Neural cell (in vitro differentiated cells): ENCODE measurements at regions not wholly inside any gene's neighbourhood (a gene's known extent, or its start where the extent isn't known, plus 50 kb on each side); places are given as distances from the start of the nearest gene placed in this dataset.

Source experiments
- H2AFZ ChIP-seq: fragments of 200-600, 300-800 bp; sonication (generic), shearing (Covaris generic); 2 replicates; pipeline ENCODE4 v1.6.0; 2014; ENCODE audit warnings: low read depth, mild to moderate bottlenecking, antibody characterized with exemption, low read length, moderate library complexity
- H3F3A ChIP-seq: fragments of 200-600 bp; shearing (Covaris generic); 2 replicates; pipeline ENCODE4 v1.6.1; 2016; ENCODE audit warnings: mild to moderate bottlenecking, moderate library complexity, mixed read lengths, antibody characterized with exemption, low read length; ENCODE audit not compliant: insufficient read depth, poor library complexity, severe bottlenecking
- H3K27ac ChIP-seq: fragments of 200-600, 300-800 bp; sonication (generic), shearing (Covaris generic); 2 replicates; pipeline ENCODE4 v1.5.1; 2014; ENCODE audit warnings: mild to moderate bottlenecking, low read length, moderate library complexity
- H3K27me3 ChIP-seq: fragments of 300-800, 200-600 bp; sonication (generic), shearing (Covaris generic); 2 replicates; pipeline ENCODE4 v1.6.0; 2014; ENCODE audit warnings: mild to moderate bottlenecking, low read depth, low read length, moderate library complexity; ENCODE audit not compliant: insufficient read depth
- H3K36me3 ChIP-seq: fragments of 300-800, 200-600 bp; sonication (generic), shearing (Covaris generic); 2 replicates; pipeline ENCODE4 v1.5.1; 2014; ENCODE audit warnings: mild to moderate bottlenecking, antibody characterized with exemption, low read length, moderate library complexity; ENCODE audit not compliant: insufficient read depth
- H3K4me2 ChIP-seq: fragments of 300-800, 200-600 bp; sonication (generic), shearing (Covaris generic); 2 replicates; pipeline ENCODE4 v1.6.0; 2014; ENCODE audit warnings: mild to moderate bottlenecking, low read length
- H3K4me3 ChIP-seq: fragments of 300-800, 200-600 bp; sonication (generic), shearing (Covaris generic); 2 replicates; pipeline ENCODE4 v1.5.1; 2014; ENCODE audit warnings: mild to moderate bottlenecking, low read length, moderate library complexity
- H3K79me2 ChIP-seq: fragments of 200-600 bp; shearing (Covaris generic); replicated peaks from 2 replicates; pipeline ENCODE4 v1.6.0; 2014; ENCODE audit warnings: mild to moderate bottlenecking, low read length, moderate library complexity; ENCODE audit not compliant: insufficient read depth
- H3K9ac ChIP-seq: fragments of 300-800, 200-600 bp; sonication (generic), shearing (Covaris generic); 2 replicates; pipeline ENCODE4 v1.6.1; 2016; ENCODE audit warnings: mild to moderate bottlenecking, low read length, mixed read lengths
- H3K9me2 ChIP-seq: fragments of 200-600 bp; shearing (Covaris generic); 2 replicates; pipeline ENCODE4 v1.6.1; 2016; ENCODE audit warnings: mild to moderate bottlenecking, low read length, mixed read lengths; ENCODE audit not compliant: insufficient read depth
- H3K9me3 ChIP-seq: fragments of 200-600, 300-800 bp; sonication (generic), shearing (Covaris generic); 2 replicates; pipeline ENCODE4 v1.6.1; 2016; ENCODE audit warnings: mild to moderate bottlenecking, mixed run types, low read length, moderate library complexity, mixed read lengths
- H4K20me1 ChIP-seq: fragments of 200-600 bp; shearing (Covaris generic); 2 replicates; pipeline ENCODE4 v1.6.1; 2016; ENCODE audit warnings: mild to moderate bottlenecking, mixed run types; ENCODE audit not compliant: insufficient read depth
- EP300 ChIP-seq: fragments of 450-650 bp; conservative IDR thresholded peaks from 2 replicates; pipeline ENCODE4 v1.6.1; 2014; ENCODE audit warnings: antibody characterized with exemption, mild to moderate bottlenecking, moderate library complexity; ENCODE audit not compliant: poor library complexity, severe bottlenecking
- EZH2 ChIP-seq: fragments of 200-600, 300-800 bp; shearing (Covaris generic), sonication (generic); IDR thresholded peaks from 2 replicates; pipeline ENCODE4 v1.6.1; 2014; ENCODE audit warnings: antibody characterized with exemption, low read length, borderline replicate concordance, mild to moderate bottlenecking; ENCODE audit not compliant: insufficient read depth, poor library complexity, severe bottlenecking
- MXI1 ChIP-seq: fragments of 450-650 bp; conservative IDR thresholded peaks from 2 replicates; pipeline ENCODE4 v1.6.1; 2014; ENCODE audit warnings: antibody characterized with exemption, mild to moderate bottlenecking; ENCODE audit not compliant: poor library complexity, severe bottlenecking
- POLR2AphosphoS5 ChIP-seq: IDR thresholded peaks from 2 replicates; pipeline ENCODE4 v1.6.1; 2012
- RAD21 ChIP-seq: fragments of 450-650 bp; conservative IDR thresholded peaks from 2 replicates; pipeline ENCODE4 v1.6.1; 2014; ENCODE audit warnings: antibody characterized with exemption, mild to moderate bottlenecking, moderate library complexity
- SMC3 ChIP-seq: fragments of 450-650 bp; conservative IDR thresholded peaks from 2 replicates; pipeline ENCODE4 v1.6.1; 2014; ENCODE audit warnings: antibody characterized with exemption, mild to moderate bottlenecking, moderate library complexity; ENCODE audit not compliant: poor library complexity
- TAF1 ChIP-seq: IDR thresholded peaks from 2 replicates; pipeline ENCODE4 v1.6.1; 2012; ENCODE audit warnings: low read depth
- TF ChIP-seq, protein P1 (sequence below): fragments of 450-650 bp; IDR thresholded peaks from 2 replicates; pipeline ENCODE4 v1.5.1; 2014; ENCODE audit warnings: antibody characterized with exemption, mild to moderate bottlenecking, moderate library complexity; ENCODE audit not compliant: poor library complexity, severe bottlenecking
- TF ChIP-seq, protein P2 (sequence below): IDR thresholded peaks from 2 replicates; pipeline ENCODE4 v1.6.1; 2012; ENCODE audit warnings: borderline replicate concordance

DNA sequence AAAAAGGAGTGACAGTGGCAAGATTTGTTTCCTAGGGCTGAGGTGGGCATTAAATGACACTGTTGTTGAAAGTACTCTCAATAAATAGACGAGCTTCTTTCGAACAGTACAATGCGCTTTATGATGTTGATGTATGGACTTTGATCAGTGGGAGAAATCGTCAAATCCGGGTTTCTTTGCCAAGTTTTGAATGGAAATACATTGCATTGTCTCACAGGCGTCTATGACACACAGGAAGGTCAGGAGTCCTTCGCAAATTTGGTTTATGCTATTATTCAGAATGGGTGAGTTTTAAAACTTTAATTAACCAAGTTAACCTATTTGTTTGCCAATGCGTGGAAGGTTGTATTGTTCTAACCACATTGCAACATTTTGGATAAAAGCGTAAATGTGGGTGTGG, 547.3 kb upstream of the SLC35B3 start:
- H3K4me2 ChIP-seq, result no peak overlapping the region
- H2AFZ ChIP-seq, result no peak overlapping the region
- H3K36me3 ChIP-seq, result no peaks in the 10 kb centered on the region
- H4K20me1 ChIP-seq, result no peaks in the 10 kb centered on the region
- TF ChIP-seq POLR2AphosphoS5 (no peak), EZH2 (no peak), RAD21 (no peak)
- TF ChIP-seq, protein P1, sequence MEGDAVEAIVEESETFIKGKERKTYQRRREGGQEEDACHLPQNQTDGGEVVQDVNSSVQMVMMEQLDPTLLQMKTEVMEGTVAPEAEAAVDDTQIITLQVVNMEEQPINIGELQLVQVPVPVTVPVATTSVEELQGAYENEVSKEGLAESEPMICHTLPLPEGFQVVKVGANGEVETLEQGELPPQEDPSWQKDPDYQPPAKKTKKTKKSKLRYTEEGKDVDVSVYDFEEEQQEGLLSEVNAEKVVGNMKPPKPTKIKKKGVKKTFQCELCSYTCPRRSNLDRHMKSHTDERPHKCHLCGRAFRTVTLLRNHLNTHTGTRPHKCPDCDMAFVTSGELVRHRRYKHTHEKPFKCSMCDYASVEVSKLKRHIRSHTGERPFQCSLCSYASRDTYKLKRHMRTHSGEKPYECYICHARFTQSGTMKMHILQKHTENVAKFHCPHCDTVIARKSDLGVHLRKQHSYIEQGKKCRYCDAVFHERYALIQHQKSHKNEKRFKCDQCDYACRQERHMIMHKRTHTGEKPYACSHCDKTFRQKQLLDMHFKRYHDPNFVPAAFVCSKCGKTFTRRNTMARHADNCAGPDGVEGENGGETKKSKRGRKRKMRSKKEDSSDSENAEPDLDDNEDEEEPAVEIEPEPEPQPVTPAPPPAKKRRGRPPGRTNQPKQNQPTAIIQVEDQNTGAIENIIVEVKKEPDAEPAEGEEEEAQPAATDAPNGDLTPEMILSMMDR, result no peak
- no peak overlapping the region for H3K27ac ChIP-seq
- no peaks in the 10 kb centered on the region for H3F3A ChIP-seq
- H3K4me3 ChIP-seq, result no peak overlapping the region
- peaks cover 17% of the 10 kb centered on the region for H3K27me3 ChIP-seq
- no peak overlapping the region for H3K9ac ChIP-seq
- no peaks in the 10 kb centered on the region for H3K9me3 ChIP-seq
- no peaks in the 10 kb centered on the region for H3K79me2 ChIP-seq
- no peaks in the 10 kb centered on the region for H3K9me2 ChIP-seq

DNA sequence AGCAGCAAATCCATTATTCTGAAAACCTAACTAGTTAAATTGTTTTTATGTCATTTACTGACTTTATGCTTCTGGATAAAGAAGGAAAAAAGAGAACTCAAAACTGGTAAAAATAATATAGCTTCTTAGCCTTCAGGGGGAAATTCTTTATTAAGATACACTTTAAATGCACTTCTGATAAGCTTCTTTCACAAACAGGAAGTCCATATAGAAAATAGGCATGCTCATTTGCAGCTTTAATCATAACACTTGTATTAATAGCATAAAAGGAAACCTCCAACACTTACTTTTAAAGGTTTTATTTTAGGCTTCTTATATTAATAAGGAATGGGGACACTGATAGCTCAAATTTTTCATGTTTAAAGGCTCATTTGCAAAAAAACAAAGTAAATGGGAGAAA, 538.0 kb upstream of the SLC35B3 start:
- Histone ChIP-seq H3K4me3 (no peak overlapping the region), H4K20me1 (no peaks in the 10 kb centered on the region), H3F3A (no peaks in the 10 kb centered on the region), H3K36me3 (no peaks in the 10 kb centered on the region), H3K9me3 (no peaks in the 10 kb centered on the region), H3K9ac (no peak overlapping the region), H3K79me2 (no peaks in the 10 kb centered on the region), H3K27me3 (no peaks in the 10 kb centered on the region), H2AFZ (no peak overlapping the region), H3K27ac (no peak overlapping the region), H3K9me2 (no peaks in the 10 kb centered on the region), H3K4me2 (no peak overlapping the region)
- TF ChIP-seq TAF1 (no peak), EZH2 (no peak), MXI1 (no peak), RAD21 (no peak), SMC3 (no peak), EP300 (no peak), POLR2AphosphoS5 (no peak)
- TF ChIP-seq, protein P2, sequence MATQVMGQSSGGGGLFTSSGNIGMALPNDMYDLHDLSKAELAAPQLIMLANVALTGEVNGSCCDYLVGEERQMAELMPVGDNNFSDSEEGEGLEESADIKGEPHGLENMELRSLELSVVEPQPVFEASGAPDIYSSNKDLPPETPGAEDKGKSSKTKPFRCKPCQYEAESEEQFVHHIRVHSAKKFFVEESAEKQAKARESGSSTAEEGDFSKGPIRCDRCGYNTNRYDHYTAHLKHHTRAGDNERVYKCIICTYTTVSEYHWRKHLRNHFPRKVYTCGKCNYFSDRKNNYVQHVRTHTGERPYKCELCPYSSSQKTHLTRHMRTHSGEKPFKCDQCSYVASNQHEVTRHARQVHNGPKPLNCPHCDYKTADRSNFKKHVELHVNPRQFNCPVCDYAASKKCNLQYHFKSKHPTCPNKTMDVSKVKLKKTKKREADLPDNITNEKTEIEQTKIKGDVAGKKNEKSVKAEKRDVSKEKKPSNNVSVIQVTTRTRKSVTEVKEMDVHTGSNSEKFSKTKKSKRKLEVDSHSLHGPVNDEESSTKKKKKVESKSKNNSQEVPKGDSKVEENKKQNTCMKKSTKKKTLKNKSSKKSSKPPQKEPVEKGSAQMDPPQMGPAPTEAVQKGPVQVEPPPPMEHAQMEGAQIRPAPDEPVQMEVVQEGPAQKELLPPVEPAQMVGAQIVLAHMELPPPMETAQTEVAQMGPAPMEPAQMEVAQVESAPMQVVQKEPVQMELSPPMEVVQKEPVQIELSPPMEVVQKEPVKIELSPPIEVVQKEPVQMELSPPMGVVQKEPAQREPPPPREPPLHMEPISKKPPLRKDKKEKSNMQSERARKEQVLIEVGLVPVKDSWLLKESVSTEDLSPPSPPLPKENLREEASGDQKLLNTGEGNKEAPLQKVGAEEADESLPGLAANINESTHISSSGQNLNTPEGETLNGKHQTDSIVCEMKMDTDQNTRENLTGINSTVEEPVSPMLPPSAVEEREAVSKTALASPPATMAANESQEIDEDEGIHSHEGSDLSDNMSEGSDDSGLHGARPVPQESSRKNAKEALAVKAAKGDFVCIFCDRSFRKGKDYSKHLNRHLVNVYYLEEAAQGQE, result no peak
- TF ChIP-seq, protein P1, result no peak
